Epithelial cell of esophagus (primary cell): ENCODE measurements at regions not wholly inside any gene's neighbourhood (a gene's known extent, or its start where the extent isn't known, plus 50 kb on each side); places are given as distances from the start of the nearest gene placed in this dataset.

Experiments
- DNase-seq: peaks from one replicate; pipeline ENCODE4 v3.0.0; 2010; ENCODE audit warnings: low read depth
- H3K4me3 ChIP-seq: 2 replicates; pipeline ENCODE4 v1.5.1; 2011; ENCODE audit warnings: mild to moderate bottlenecking, low read length, control low read depth
- TF ChIP-seq, protein P1 (sequence below): IDR thresholded peaks from 2 replicates; pipeline ENCODE4 v1.5.1; 2011; ENCODE audit warnings: low read depth, mild to moderate bottlenecking, low read length, control low read depth, inconsistent platforms; ENCODE audit not compliant: insufficient read depth; ENCODE audit errors: missing control alignments

DNA sequence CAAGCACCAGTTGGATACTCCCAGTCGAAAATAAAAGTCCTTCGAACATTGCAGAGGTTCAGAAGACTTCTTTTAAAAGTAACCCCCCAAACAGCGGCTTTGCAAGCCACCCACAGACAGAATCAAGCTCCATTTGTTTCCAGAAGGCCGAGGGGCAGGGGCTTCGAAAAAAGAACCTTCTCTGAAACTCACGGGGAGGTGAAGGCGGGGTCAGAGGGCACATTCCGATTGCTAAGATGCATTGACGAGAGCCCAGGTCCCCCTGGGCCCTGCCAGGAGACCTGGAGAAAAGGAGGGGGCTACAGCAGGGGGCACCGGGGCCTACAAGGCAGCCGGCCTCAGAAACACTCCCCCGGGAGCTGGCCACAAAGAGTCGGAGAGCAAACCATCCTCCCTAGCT, 306.8 kb downstream of the MN1 start:
- no peak overlapping the region for H3K4me3 ChIP-seq
- no peak for DNase-seq
- TF ChIP-seq, protein P1, sequence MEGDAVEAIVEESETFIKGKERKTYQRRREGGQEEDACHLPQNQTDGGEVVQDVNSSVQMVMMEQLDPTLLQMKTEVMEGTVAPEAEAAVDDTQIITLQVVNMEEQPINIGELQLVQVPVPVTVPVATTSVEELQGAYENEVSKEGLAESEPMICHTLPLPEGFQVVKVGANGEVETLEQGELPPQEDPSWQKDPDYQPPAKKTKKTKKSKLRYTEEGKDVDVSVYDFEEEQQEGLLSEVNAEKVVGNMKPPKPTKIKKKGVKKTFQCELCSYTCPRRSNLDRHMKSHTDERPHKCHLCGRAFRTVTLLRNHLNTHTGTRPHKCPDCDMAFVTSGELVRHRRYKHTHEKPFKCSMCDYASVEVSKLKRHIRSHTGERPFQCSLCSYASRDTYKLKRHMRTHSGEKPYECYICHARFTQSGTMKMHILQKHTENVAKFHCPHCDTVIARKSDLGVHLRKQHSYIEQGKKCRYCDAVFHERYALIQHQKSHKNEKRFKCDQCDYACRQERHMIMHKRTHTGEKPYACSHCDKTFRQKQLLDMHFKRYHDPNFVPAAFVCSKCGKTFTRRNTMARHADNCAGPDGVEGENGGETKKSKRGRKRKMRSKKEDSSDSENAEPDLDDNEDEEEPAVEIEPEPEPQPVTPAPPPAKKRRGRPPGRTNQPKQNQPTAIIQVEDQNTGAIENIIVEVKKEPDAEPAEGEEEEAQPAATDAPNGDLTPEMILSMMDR, result no peak

DNA sequence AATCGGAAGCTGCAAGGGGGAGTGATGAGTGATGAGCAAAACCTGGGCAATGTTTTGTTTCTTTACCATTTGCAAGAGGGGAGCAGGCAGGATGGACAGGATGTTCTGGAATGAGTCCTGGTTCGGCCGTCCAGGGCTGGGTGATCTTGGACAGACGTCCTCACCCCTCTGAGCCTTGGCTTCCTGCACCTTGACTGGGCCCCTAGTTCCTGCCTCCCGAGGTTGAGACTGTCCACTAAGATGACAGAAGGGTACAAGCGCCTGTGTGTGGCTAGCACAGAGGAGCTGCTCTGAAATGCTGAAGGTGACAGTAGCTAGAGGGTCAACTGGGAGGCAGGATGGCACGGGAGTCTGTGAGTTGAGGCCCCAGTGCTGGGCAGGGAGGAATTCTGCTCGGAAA, 306.2 kb downstream of the MN1 start:
- DNase-seq, result no peak
- TF ChIP-seq, protein P1, result no peak

DNA sequence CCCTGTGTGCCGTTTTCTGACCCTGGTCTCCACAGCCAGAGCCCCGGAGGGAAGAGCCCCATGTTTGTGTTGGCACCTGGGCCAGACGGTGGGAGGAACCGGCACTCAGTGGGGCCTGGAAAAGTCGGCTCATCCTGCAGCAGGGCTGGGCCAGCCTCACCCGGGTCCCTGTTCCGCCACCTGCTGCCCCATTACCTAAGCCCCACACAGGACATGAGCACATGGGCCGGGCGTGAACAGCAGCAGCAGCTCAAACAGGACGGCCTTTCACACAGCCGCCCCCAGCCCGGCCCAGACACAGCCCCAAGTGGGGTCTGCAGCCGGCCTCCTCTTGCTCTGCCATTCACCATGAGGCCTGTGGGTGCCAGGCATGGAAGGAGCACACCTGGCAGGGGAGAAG, 302.4 kb downstream of the MN1 start:
- no peak for DNase-seq

More for the DNA sequence above, 306.2 kb downstream of the MN1 start:
- H3K4me3 ChIP-seq, result no peak overlapping the region

DNA sequence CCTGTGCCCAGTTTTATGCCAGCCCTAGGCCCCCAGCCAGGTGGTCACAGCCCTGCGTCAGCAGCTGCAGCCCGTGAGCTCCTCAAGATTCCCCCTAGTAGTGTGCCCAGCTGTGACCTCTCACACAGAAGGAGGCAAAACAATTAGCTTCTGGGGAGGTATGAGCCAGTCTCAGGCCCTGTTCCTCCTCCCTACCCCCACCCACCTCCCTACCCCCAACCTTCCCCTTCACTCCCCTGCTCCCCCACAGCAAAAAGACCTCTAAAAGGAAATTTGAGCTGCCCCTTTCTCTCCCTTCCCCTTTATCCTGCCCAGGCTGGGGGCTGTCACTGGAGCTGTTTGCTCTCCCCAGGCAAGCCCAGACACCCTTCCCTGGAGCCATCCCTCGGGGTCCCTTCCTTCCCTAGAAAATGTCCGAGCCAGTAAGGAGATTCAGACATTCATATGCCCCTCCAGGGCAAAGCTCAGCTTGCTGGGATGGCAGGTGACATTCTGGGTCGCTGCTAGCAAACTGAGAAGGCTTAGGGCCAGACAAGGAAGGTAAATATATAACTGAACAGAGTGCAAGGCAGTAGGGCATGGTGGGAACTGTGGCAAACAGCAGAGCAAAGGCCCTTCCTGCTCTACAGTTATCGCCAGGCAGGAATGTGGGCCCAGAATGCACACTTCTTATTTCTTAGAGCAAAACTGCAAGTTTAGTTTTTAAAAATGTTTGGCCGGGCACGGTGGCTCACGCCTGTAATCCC, 300.2 kb downstream of the MN1 start:
- H3K4me3 ChIP-seq, result no peak overlapping the region
- TF ChIP-seq, protein P1, result no peak
- no peak for DNase-seq

More for the DNA sequence above, 302.4 kb downstream of the MN1 start:
- TF ChIP-seq, protein P1, result no peak
- H3K4me3 ChIP-seq, result no peak overlapping the region

DNA sequence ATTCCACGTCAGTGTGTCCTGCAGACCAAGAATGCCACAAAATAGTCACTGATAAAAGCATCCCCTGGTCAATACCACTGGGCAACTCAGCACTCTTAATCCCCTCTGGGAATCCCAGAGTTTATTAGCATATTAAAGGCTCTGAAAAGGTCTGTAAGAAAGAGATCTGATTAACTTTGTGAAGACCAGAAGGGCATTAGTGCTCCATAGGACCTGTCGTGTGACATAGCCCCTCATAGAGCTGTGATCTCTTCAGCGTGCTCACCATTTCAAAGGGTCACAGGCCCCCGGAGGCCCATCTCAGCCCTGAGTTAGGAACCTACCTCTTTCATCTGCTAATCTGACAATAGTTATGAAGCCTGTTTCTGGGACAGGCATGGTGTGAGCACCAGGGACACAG, 299.2 kb downstream of the MN1 start:
- DNase-seq, result no peak
- TF ChIP-seq, protein P1, result no peak
- no peak overlapping the region for H3K4me3 ChIP-seq

DNA sequence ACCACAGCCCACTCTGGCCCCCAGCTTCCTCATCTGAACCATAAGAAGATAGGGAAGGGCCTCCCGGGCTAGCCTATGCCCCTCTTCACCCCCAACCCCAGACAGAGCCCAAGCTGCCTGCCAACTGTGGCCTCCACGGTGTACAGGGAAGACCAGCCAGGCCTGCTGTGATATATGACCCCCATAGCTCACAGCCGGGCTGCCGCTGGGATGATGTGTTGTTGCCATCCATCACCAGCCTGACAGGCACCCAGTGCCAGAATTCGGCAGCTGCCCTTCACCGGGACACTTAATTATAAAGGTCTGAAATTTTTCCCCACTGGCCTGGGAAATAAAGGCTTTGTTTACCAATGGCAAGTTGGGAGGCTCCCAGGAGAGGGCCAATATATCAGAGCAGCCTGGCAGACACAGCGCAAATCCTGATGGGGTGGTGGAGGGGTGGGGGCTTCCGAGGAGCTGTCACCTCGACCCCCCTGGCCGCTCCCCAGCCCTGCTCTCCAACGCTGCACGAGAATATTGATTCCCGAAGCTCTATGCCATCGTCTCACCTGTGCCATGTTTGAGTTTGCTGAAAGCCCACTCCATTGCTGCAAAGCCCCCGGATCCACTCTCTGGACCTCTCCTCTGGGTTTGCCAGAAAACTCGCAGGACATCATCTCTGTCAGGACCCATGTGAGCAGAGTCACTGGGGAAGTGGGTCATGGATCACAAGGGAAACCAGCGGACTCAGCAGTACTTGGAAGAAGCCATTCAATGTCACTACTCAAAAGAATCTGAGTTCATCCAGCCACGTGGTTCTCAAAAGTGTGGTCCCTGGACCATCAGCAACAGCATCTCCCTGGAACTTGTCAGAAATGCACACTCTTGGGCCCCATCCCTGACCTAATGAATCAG, 296.9 kb downstream of the MN1 start:
- H3K4me3 ChIP-seq, result no peak overlapping the region
- DNase-seq, result no peak
- TF ChIP-seq, protein P1, result no peak
